NCI-H748 (cell line): ENCODE measurements at regions not wholly inside any gene's neighbourhood (a gene's known extent, or its start where the extent isn't known, plus 50 kb on each side); places are given as distances from the start of the nearest gene placed in this dataset.

Experiments used
- DNase-seq: peaks from one replicate; lab custom pipeline; 2025; ENCODE audit not compliant: unreplicated experiment; lab: John Stamatoyannopoulos, UW

GRCh38 chr1:214199585-214199984 lies 81.4 kb upstream of the SMYD2 start:
- DNase-seq: no peak

GRCh38 chr1:214202992-214203391 lies 78.0 kb upstream of the SMYD2 start:
- DNase-seq: no peak

- DNase-seq: peak; percentile 91
Measured at GRCh38 chr1:214205053-214205452, 75.9 kb upstream of the SMYD2 start.

GRCh38 chr1:214208460-214208859 lies 72.5 kb upstream of the SMYD2 start:
- DNase-seq: no peak

DNA sequence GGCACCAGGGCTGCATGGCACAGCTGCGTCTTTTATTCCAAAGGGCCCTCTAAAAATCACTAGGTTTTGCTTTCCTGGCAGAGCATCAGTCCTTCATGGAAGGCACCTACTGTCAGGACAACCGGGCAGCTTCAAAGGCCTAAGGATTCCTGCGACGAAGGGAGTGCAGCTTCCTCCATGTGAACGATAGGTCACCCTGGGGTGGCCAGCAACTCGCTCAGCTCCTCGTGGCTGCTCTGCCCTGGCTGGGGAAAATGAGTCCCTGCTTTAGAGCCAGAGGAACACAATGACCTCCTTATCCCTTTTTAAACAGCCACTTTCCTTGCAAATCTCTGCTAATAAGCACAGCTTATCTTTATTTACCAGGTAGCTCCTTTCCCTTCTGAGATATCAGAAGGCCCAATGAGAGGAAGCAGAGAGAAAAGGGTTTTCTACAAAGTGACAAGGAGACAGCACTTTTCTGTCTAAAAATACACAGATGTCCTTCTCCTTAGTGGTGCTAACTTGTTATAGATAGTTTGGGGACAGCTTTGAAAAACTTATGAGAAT lies 71.6 kb upstream of the SMYD2 start:
- DNase-seq: no peak

- DNase-seq: no peak
Measured at GRCh38 chr1:214213136-214213535, 67.8 kb upstream of the SMYD2 start.

DNA sequence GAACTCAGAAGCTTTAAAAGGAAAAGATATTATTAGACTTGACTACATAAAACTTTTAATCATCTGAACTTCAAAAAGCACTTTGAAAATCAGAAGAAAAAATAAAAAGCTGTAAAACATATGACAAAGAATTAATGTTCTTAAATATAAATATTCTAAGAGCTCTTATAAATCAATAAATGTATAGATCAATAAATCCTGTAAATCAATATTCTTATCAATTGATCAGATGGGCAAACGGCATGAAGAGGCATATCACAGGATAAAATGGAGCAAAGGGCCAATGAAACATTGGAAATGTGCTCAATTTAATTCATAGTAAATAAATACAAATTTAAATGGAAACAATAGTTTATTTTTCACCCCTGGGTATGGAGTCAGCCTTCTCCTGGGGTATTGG lies 66.1 kb upstream of the SMYD2 start:
- DNase-seq: no peak

- DNase-seq: no peak
Measured at GRCh38 chr1:214215583-214215982, 65.4 kb upstream of the SMYD2 start.

GRCh38 chr1:214216021-214216420 lies 64.9 kb upstream of the SMYD2 start:
- no peak for DNase-seq

DNA sequence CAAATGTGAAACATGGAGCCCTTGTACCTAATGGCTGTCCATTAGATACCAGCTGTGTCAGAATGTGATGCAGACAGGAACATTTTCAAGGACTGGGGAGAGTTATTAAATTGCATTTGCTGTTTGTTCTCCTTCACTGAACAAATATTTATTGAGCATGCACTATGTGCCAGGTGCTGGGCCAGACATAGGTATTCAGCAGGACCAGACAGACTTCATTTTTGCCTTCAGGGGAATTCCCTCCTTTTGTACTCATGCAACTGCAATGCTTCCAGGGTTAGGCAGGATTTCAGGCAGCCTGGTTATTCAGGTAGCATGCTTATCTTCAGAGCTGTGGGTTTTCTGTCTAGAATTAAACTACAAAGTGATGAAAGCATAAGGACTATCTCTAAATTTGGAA lies 64.2 kb upstream of the SMYD2 start:
- peak; percentile 66 for DNase-seq

DNA sequence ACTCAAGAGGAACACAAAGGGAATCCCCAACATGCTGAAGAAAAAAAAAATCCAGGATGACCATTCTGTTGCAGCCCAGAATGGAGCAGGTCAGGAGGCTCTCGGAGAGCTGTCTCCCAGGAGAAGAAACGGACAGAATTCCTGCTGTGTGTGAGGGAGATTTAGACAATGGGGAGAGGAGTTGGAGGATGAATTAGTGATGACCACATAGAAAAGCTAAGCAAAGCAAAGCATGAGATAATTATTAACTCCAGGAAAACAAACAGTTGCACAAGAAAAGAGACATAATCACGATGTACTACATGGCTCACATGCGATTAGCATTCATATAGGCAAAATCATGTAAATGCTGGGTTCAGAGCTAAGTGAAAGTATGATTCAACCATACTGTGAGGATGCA lies 61.1 kb upstream of the SMYD2 start:
- DNase-seq: peak; percentile 39

GRCh38 chr1:214220891-214221290 lies 60.1 kb upstream of the SMYD2 start:
- DNase-seq: no peak

- DNase-seq: no peak
Measured at GRCh38 chr1:214224611-214225354, 56.2 kb upstream of the SMYD2 start.

DNA sequence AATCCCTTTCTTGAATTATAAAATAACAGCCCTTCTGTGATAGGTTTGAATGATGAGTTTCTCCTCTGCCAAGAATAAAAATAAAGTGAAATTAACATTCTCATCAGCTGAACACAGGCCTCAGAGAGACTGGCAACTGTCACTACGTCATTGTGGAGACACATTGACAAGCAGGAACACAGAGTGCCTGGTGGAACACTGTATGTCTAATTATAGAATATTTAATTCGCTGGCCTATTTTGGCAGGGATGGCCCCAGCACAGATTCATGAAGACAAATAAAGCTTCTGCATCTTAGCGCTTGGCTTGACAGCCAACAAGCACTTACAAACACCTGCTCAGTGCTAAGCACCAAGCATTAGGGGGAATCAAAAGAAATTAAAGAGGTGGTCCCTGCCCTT lies 52.0 kb upstream of the SMYD2 start:
- peak; percentile 50 for DNase-seq

DNA sequence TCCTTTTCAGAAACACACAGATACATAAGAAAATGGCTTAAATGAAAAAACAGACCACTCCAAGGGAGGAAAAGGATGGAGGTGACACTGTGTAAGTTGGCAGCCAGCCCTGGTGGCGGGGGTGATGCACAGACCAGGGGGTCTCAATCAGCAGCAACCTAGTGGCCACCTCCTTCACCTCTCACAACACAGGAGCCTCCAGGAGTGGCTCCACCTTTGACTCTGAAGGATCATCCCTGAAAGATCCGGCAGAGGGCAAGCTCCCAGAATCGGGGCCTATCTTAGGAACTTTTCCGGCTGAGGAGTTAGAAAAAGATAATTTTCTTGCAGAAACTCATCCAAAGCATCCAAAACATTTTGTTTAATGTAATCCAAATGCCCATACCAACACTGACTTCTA lies 51.2 kb upstream of the SMYD2 start:
- DNase-seq: no peak
